IPS-20b (cell line): ENCODE measurements at regions not wholly inside any gene's neighbourhood (a gene's known extent, or its start where the extent isn't known, plus 50 kb on each side); places are given as distances from the start of the nearest gene placed in this dataset.
"Not testable (repeated sequence)": the region's sequence is repeated elsewhere in the genome, so short reads cannot be mapped to it uniquely, and the experiment has no call there.

Experiments
- H3K27ac ChIP-seq: one replicate; pipeline ENCODE4 v1.5.1; 2013; ENCODE audit warnings: low read length
- H3K27me3 ChIP-seq: 2 replicates; pipeline ENCODE4 v1.6.1; 2013; ENCODE audit warnings: mild to moderate bottlenecking, low read length, inconsistent platforms; ENCODE audit not compliant: insufficient read depth
- H3K36me3 ChIP-seq: 2 replicates; pipeline ENCODE4 v1.6.1; 2013; ENCODE audit warnings: low read depth, mild to moderate bottlenecking, inconsistent platforms, low read length, moderate library complexity; ENCODE audit not compliant: insufficient read depth
- H3K4me1 ChIP-seq: 2 replicates; pipeline ENCODE4 v1.6.1; 2013; ENCODE audit warnings: mild to moderate bottlenecking, control low read depth, inconsistent platforms, low read length, moderate library complexity; ENCODE audit not compliant: insufficient read depth
- H3K4me3 ChIP-seq: 2 replicates; pipeline ENCODE4 v1.5.1; 2013; ENCODE audit warnings: mild to moderate bottlenecking, low read length, inconsistent platforms
- H3K9ac ChIP-seq: 2 replicates; pipeline ENCODE4 v1.6.1; 2013; ENCODE audit warnings: low read depth, mild to moderate bottlenecking, inconsistent platforms, low read length, moderate library complexity
- H3K9me3 ChIP-seq: 2 replicates; pipeline ENCODE4 v1.6.1; 2013; ENCODE audit warnings: mild to moderate bottlenecking, low read depth, low read length, inconsistent platforms; ENCODE audit not compliant: insufficient read depth

DNA sequence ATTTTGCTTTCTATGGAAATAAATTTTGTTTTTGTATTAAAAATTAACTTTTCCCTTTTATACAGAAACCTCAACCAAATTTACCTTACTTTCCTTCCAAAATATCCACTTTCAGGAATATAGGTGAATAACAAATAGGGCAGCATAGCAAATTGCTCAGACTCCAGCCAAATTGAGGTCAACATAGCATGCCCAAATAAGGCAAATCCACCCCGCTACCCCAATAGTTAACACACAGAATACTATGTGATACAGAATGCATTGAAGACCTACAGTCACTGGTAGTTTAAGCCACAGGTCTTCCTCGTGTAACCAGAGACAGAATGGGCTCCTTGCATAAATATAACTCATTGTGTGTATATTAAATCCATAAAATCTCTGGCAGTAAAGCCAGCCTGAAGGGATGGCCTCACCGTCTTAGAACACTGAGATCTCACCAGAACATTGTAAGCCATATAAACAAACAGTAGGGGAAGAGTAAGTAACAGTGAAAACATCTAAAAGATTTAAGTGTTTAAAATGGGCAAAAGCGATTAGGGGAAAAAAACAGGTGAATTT lies 72.2 kb downstream of the PMAIP1 start:
- Histone ChIP-seq H3K9ac (no peak overlapping the region), H3K27ac (no peak overlapping the region), H3K27me3 (no peaks in the 10 kb centered on the region), H3K9me3 (no peaks in the 10 kb centered on the region), H3K36me3 (no peaks in the 10 kb centered on the region), H3K4me3 (no peak overlapping the region), H3K4me1 (no peaks in the 10 kb centered on the region; the same call in 1 of the 2 replicates)

DNA sequence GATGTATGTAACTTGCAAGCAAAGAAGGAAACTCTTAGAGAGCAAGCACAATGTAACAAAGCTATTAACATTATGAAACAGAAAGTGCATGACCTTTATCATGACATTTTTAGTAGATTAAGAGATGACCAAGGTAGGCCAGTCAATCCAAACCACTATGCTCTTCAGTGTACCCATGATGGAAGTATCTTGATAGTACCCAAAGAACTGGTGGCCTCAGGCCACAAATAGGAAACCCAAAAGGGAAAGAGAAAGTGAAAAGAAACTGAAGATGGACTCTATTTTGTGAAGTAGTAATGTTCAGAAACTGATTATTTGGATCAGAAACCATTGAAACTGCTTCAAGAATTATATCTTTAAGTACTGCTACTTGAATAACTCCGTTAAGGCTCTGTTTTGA lies 71.3 kb downstream of the PMAIP1 start:
- not testable (repeated sequence) for H3K4me3 ChIP-seq, H3K9ac ChIP-seq, H3K9me3 ChIP-seq, H3K27me3 ChIP-seq, H3K27ac ChIP-seq, H3K4me1 ChIP-seq, H3K36me3 ChIP-seq

DNA sequence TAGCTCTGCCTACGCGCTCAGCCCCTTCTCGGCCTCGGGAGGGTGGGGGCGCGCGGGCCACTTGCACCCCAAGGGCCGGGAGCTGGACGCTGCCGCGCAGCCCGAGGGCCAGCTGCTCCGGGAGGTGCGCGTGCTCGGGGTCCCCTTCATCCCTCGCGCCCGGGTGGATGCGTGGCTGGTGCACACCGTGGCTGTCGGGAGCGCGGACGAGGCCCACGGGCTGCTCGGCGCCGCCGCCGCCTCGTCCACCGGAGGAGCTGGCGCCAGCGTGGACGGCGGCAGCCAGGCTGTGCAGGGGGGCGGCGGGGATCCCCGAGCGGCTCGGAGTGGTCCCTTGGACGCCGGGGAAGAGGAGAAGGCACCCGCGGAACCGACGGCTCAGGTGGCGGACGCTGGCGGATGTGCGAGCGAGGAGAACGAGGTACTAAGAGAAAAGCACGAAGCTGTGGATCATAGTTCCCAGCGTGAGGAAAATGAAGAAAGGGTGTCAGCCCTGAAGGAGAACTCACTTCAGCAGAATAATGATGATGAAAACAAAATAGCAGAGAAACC lies 69.8 kb downstream of the PMAIP1 start:
- H3K4me1 ChIP-seq, H3K27ac ChIP-seq, H3K36me3 ChIP-seq, H3K27me3 ChIP-seq, H3K9ac ChIP-seq, H3K4me3 ChIP-seq, H3K9me3 ChIP-seq: not testable (repeated sequence)

DNA sequence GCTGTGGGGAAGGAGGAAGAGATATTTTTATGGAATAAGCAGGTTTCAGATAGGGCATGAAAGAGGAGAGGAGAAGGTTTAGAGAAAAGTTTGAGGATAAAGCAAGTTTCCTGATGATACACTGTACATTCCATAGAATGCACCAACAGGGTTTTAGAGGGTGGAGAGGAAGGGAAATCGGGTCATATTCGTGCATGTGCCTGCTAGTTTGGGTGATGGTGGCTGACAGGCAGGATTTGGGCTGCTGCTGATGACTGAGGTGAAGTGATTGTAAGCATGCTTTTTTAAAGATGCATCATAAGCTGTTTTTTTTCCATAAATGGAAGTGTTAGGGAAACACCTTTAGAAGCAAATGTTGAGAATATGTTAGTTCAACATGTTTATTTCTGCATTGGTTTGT lies 68.8 kb downstream of the PMAIP1 start:
- Histone ChIP-seq H3K4me3 (no peak overlapping the region), H3K27ac (no peak overlapping the region), H3K9me3 (no peaks in the 10 kb centered on the region), H3K9ac (no peak overlapping the region), H3K27me3 (no peaks in the 10 kb centered on the region), H3K4me1 (no peaks in the 10 kb centered on the region; the same call in 1 of the 2 replicates), H3K36me3 (no peaks in the 10 kb centered on the region)

DNA sequence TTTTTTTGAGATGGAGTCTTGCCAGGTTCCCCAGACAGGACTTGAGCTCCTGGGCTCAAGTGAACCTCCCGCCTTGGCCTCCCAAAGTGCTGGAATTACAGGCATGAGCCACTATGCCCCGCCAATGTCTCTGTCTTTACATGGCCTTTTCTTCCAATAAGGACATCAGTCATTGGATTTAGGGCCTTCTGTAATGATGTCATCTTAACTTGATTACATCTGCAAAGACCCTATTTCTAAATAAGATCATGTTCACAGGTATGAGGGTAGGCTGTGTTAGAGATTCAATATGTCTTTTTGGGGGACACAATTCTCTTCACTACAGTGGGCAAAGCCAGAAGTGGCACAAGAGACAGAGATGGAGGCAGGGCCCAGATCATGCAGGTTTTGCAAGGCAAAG lies 68.1 kb downstream of the PMAIP1 start:
- H3K4me3 ChIP-seq, result no peak overlapping the region
- no peaks in the 10 kb centered on the region for H3K36me3 ChIP-seq
- no peak overlapping the region for H3K9ac ChIP-seq
- no peak overlapping the region for H3K27ac ChIP-seq
- no peaks in the 10 kb centered on the region; the same call in 1 of the 2 replicates for H3K4me1 ChIP-seq
- no peaks in the 10 kb centered on the region for H3K27me3 ChIP-seq
- H3K9me3 ChIP-seq, result no peaks in the 10 kb centered on the region

DNA sequence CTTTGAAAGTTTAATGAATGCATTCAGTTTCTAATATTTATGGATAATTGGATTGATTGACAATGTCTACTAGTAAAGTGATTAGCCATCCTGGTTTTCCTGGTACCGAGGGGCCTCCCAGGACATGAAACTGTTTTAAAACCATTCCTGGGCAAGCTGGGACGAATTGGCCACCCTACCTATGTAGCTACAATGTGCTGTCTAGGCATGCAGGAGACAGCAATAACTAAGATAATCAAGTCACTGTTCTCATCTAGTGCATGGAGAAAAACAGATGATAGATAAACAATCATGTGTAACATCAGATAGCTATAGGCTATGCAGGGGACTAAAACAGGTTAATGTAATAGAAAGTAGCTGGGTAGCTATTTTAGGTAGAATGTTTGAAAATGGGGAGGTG lies 67.1 kb downstream of the PMAIP1 start:
- Histone ChIP-seq H3K36me3 (no peaks in the 10 kb centered on the region), H3K4me3 (no peak overlapping the region), H3K4me1 (no peaks in the 10 kb centered on the region; the same call in 1 of the 2 replicates), H3K9ac (no peak overlapping the region), H3K27me3 (no peaks in the 10 kb centered on the region), H3K9me3 (no peaks in the 10 kb centered on the region), H3K27ac (no peak overlapping the region)

DNA sequence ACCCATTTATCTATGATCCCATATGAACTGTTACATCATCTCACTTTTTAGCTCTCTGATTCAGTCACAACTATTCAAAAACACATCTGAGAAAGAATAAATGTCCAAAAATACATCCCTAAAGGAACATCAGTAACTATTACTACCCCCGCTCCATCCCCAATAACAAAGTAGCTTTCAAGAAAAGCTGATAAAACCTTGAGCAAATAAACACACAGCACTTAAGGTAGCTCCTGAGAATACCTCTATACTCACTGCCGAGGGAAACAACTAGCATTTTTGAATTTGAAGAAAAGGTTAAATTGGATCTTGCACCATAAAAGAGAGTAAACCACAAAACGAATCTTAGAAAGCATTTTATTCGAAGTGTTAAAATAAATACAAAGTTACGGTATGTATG lies 63.4 kb downstream of the PMAIP1 start:
- Histone ChIP-seq H3K4me3 (no peak overlapping the region), H3K4me1 (no peaks in the 10 kb centered on the region; the same call in 1 of the 2 replicates), H3K9ac (no peak overlapping the region), H3K27me3 (no peaks in the 10 kb centered on the region), H3K9me3 (no peaks in the 10 kb centered on the region), H3K27ac (no peak overlapping the region), H3K36me3 (no peaks in the 10 kb centered on the region)

DNA sequence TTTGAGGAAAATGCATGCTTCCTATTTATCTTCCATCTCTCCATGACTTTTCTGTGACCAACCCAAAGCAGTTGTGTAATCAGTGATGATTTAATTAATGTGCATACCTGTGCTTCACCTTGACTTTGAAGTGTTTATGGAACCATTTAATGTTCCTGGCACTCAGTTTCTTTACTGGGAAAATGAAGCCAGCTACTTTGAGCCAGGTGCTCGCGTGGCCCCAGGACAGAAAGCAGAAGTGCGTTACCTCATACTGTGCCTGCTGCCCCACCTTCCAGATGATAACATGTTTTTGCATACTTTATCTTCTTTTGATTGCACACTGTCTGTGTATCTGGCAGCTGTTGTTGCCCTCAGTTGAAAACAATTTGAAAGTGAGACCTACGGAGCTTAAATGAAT lies 61.3 kb downstream of the PMAIP1 start:
- no peak overlapping the region for H3K9ac ChIP-seq
- no peaks in the 10 kb centered on the region for H3K27me3 ChIP-seq
- no peak overlapping the region for H3K4me3 ChIP-seq
- no peak overlapping the region for H3K27ac ChIP-seq
- no peaks in the 10 kb centered on the region for H3K9me3 ChIP-seq
- no peaks in the 10 kb centered on the region for H3K36me3 ChIP-seq
- no peaks in the 10 kb centered on the region; the same call in 1 of the 2 replicates for H3K4me1 ChIP-seq

DNA sequence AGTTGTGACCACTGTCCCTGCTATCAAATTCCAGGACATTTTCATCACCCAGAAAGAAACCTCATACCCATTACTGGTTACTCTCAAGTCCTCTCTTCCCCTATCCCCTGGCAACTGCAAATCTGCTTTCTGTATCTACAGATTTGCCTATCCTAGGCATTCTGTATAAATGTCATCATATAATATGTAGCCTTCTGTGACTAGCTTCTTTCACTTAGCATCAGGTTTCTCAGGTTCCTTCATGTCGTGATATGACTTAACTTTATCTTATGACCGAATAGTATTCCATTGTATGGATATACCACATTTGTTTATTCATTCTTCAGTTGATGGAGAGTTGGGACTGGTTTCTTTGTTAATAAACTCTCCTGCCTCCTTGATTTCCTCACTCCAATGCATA lies 60.5 kb downstream of the PMAIP1 start:
- Histone ChIP-seq H3K9me3 (no peaks in the 10 kb centered on the region), H3K4me3 (no peak overlapping the region), H3K36me3 (no peaks in the 10 kb centered on the region), H3K9ac (no peak overlapping the region), H3K27ac (no peak overlapping the region), H3K4me1 (no peaks in the 10 kb centered on the region; the same call in 1 of the 2 replicates), H3K27me3 (no peaks in the 10 kb centered on the region)

DNA sequence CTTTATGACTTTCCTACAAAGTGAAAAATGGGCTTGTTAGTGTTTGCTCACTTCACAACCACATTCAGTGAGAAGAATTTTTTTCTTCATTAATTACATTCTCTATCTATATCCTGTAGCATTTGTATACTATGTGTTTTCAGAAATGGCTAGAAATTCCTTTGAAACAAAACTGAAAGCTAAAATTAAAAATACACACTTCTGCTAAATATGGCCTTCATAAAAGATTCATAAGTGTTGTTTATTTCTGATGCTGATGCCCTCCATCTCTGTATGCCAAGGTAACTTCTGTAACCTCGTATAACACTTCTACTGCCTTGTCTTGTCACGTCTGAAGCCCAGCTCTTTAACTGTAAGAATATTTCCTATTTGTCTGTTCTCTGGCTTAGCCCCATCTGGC lies 59.8 kb downstream of the PMAIP1 start:
- H3K27me3 ChIP-seq, result no peaks in the 10 kb centered on the region
- H3K9me3 ChIP-seq, result no peaks in the 10 kb centered on the region
- no peak overlapping the region for H3K4me3 ChIP-seq
- no peaks in the 10 kb centered on the region for H3K36me3 ChIP-seq
- no peaks in the 10 kb centered on the region; the same call in 1 of the 2 replicates for H3K4me1 ChIP-seq
- no peak overlapping the region for H3K9ac ChIP-seq
- no peak overlapping the region for H3K27ac ChIP-seq

DNA sequence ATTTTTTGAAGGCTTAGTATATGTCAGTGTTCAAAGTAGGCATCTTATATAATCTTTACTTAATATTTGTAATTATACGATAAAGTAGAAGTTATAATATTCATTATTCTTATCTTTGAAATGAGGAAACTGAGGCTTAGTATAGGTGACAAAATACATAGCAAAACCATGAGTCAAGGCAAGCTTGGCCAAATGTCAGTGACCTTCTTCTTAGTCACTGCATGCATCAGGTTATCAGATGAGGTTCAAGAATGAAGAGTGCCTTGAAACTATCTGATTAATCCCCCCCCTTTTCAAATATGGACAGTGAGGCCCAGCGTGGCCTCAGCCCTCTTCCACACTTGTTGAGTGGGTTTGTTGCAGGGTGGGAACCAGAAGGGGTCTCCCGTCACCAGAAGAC lies 59.3 kb downstream of the PMAIP1 start:
- Histone ChIP-seq H3K36me3 (no peaks in the 10 kb centered on the region), H3K4me1 (no peaks in the 10 kb centered on the region), H3K9ac (no peak overlapping the region), H3K27me3 (no peaks in the 10 kb centered on the region), H3K4me3 (no peak overlapping the region), H3K27ac (no peak overlapping the region), H3K9me3 (no peaks in the 10 kb centered on the region)

DNA sequence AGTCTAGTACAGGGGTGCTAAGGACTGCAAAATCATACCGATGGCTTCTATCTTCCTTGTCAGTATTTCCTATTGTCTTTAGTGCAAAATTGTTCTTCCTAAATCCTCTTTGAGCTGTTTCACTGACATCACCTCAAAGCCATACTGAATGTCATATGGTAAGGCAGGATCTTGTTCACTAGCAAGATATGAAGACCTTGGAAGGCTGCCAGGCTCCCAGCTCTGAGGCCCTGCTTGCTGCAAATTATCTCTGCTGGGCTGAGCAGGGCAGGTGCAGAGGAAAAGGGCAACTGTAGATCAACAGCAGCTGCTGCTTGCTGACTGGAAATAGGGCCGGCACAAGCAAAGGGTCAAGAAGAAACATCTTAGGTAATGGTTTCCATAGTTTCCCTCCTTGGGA lies 58.2 kb downstream of the PMAIP1 start:
- H3K9me3 ChIP-seq, result no peaks in the 10 kb centered on the region
- no peak overlapping the region for H3K9ac ChIP-seq
- H3K27me3 ChIP-seq, result no peaks in the 10 kb centered on the region
- H3K36me3 ChIP-seq, result no peaks in the 10 kb centered on the region
- no peak overlapping the region for H3K4me3 ChIP-seq
- H3K27ac ChIP-seq, result no peak overlapping the region
- H3K4me1 ChIP-seq, result no peaks in the 10 kb centered on the region
